ENCODE measurements at regions not wholly inside any gene's neighbourhood (a gene's known extent, or its start where the extent isn't known, plus 50 kb on each side); places are given as distances from the start of the nearest gene placed in this dataset.
A peak's percentile ranks its signal among the peaks of the same experiment; 100 is the strongest.

GRCh38 chr9:89745601-89746376, 141.0 kb downstream of the GADD45G start:
- Histone ChIP-seq H3K4ac (replicated peaks; ENCODE audit: insufficient read length, low read depth, low read length) (peak overlapping the region; percentile 28), H2BK12ac (ENCODE audit: low read depth, low read length) (no peak overlapping the region), H3K27me3 (replicated peaks in 1 of 4; ENCODE audit: control insufficient read depth in 3 of 4, extremely low read depth in 1 of 4, insufficient read depth in 3 of 4, low read length in 3 of 4) (no peaks in the 10 kb centered on the region), H3K56ac (replicated peaks; ENCODE audit: insufficient read length, low read depth, low read length) (no peak overlapping the region), H3K79me1 (ENCODE audit: low read depth, low read length) (no peaks in the 10 kb centered on the region), H3K18ac (ENCODE audit: extremely low read depth, low read length) (no peak overlapping the region; the same call in 1 of the 2 replicates), H3K9me3 (ENCODE audit: insufficient read depth in 2 of 2, low read depth in 1 of 2, low read length in 1 of 2) (no peaks in the 10 kb centered on the region), H4K8ac (ENCODE audit: extremely low read depth, insufficient read depth, low read length) (peak overlapping the region; percentile 6; the same call in 1 of the 2 replicates), H3K4me1 (replicated peaks in 1 of 4; ENCODE audit: control insufficient read depth in 3 of 4, insufficient read depth in 4 of 4, low read length in 3 of 4) (peaks cover 0 to 9% (median 4%) of the 10 kb centered on the region in 4 experiments; a peak in 5 of 7 replicates), H3K79me2 (ENCODE audit: control insufficient read depth in 1 of 2, insufficient read depth in 2 of 2, low read length in 2 of 2) (peaks cover 0 to 2% of the 10 kb centered on the region in 2 experiments; a peak in 1 of 4 replicates), H4K91ac (replicated peaks; ENCODE audit: insufficient read length, low read length) (peak overlapping the region; percentile 23), H2BK5ac (ENCODE audit: low read depth, low read length) (no peak overlapping the region), H3K23ac (ENCODE audit: insufficient read length) (no peak overlapping the region), H3K14ac (ENCODE audit: insufficient read length) (no peak overlapping the region), H2BK120ac (replicated peaks; ENCODE audit: low read depth, low read length) (no peak overlapping the region), H2BK15ac (ENCODE audit: low read length) (no peak overlapping the region), H4K20me1 (replicated peaks in 1 of 2; ENCODE audit: control insufficient read depth in 1 of 2, insufficient read depth in 2 of 2, low read length in 2 of 2) (peaks cover 0 to 2% of the 10 kb centered on the region in 2 experiments), H2BK20ac (ENCODE audit: low read length) (no peak overlapping the region), H4K5ac (ENCODE audit: insufficient read length, low read depth, low read length) (no peak overlapping the region), H3K9ac (replicated peaks in 1 of 4; ENCODE audit: extremely low read depth in 1 of 4, low read depth in 3 of 4, low read length in 3 of 4) (no peak overlapping the region), H3K36me3 (ENCODE audit: control insufficient read depth in 2 of 4, insufficient read depth in 4 of 4, low read length in 3 of 4) (no peaks in the 10 kb centered on the region), H2AK5ac (ENCODE audit: low read depth, low read length) (no peak overlapping the region), H3K27ac (ENCODE audit: low read depth, low read length) (no peak overlapping the region), H3K4me2 (ENCODE audit: insufficient read depth in 1 of 2, low read depth in 2 of 2, low read length in 2 of 2) (no peak overlapping the region), H3K23me2 (ENCODE audit: low read depth, low read length) (no peaks in the 10 kb centered on the region; the same call in 1 of the 2 replicates), H2AFZ (ENCODE audit: low read length) (no peak overlapping the region), H3K4me3 (ENCODE audit: extremely low read depth in 1 of 4, insufficient read depth in 2 of 4, low read depth in 3 of 4, low read length in 4 of 4) (no peak overlapping the region)
- CTCF ChIA-PET (ENCODE audit: partially characterized antibody), result interaction anchor here (0.8 to 2.1 kb wide), 4 partner anchors 70 to 174 kb away, joined by 3 to 8 read pairs (median 4); no protein-coding TSS in a partner anchor
- DNase-seq (ENCODE audit: low read depth in 1 of 2, low spot score in 2 of 2) (no peak), FAIRE-seq (no peak)
- WGBS, 2 experiments (ENCODE audit: extremely low coverage in 1 of 2, insufficient coverage in 1 of 2, insufficient read length in 1 of 2, insufficient replicate concordance in 2 of 2, low coverage in 1 of 2, low lambda C conversion rate in 2 of 2, missing lambda C conversion rate in 1 of 2), result 89% methylated on average over 8 of the region's 9 CpGs; no CpG with 5 or more reads in 1 of the 2 experiments
- POLR2A ChIA-PET (ENCODE audit: partially characterized antibody), result no interaction called here
- TF ChIP-seq RNF2 (IDR thresholded peaks at IDR 0.05; ENCODE audit: borderline replicate concordance, low read depth, low read length, missing control alignments, poor library complexity, severe bottlenecking) (no peak), HDAC2 (IDR thresholded peaks at IDR 0.05; ENCODE audit: borderline replicate concordance in 1 of 2, low read depth in 2 of 2, low read length in 2 of 2) (no peak), HDAC6 (IDR thresholded peaks at IDR 0.05; ENCODE audit: low read depth, low read length) (no peak), ZNF274 (IDR thresholded peaks at IDR 0.05; ENCODE audit: borderline replicate concordance, extremely low read depth, low read length) (no peak), CEBPB (IDR thresholded peaks at IDR 0.05; ENCODE audit: low read depth, low read length) (no peak), YY1 (IDR thresholded peaks at IDR 0.05; ENCODE audit: low read depth, low read length) (no peak), SP2 (IDR thresholded peaks at IDR 0.05; ENCODE audit: low read length) (no peak), ATF3 (IDR thresholded peaks at IDR 0.05; ENCODE audit: insufficient read depth, low read depth, low read length) (no peak), JUN (IDR thresholded peaks at IDR 0.05; ENCODE audit: low read depth, low read length) (no peak)

Data from H1 (cell line).